SK-N-SH treated with all-trans-retinoic acid at 6 μM for 48 hours (cell line): ENCODE measurements at regions not wholly inside any gene's neighbourhood (a gene's known extent, or its start where the extent isn't known, plus 50 kb on each side); places are given as distances from the start of the nearest gene placed in this dataset.

Source experiments
- ATAC-seq: fragments of 200-7000 bp; cut with Tn5 transposase; 3 replicates; pipeline ENCODE4 v1.9.1; 2020; ENCODE audit warnings: mild to moderate bottlenecking, moderate library complexity
- ARNTL ChIP-seq: fragments of 450-650 bp; formaldehyde crosslinking; IDR thresholded peaks from 2 replicates; pipeline ENCODE4 v1.5.0; 2020; ENCODE audit warnings: low read depth, mild to moderate bottlenecking, moderate library complexity, borderline replicate concordance
- CSDC2 ChIP-seq: fragments of 250-450 bp; sonication (Bioruptor Pico); IDR thresholded peaks from 2 replicates; pipeline ENCODE4 v1.5.0; 2020; ENCODE audit warnings: mild to moderate bottlenecking, moderate library complexity
- ESRRG ChIP-seq: fragments of 250-450 bp; sonication (Bioruptor Pico); IDR thresholded peaks from 2 replicates; pipeline ENCODE4 v1.6.1; 2021; ENCODE audit warnings: mild to moderate bottlenecking
- GLIS3 ChIP-seq: fragments of 250-450 bp; sonication (Bioruptor Pico); IDR thresholded peaks from 2 replicates; pipeline ENCODE4 v1.5.0; 2020; ENCODE audit warnings: mild to moderate bottlenecking, moderate library complexity
- ISL1 ChIP-seq: fragments of 250-450 bp; sonication (Bioruptor Pico); IDR thresholded peaks from 2 replicates; pipeline ENCODE4 v2.1.2; 2022; ENCODE audit warnings: mild to moderate bottlenecking, moderate library complexity
- RARB ChIP-seq: fragments of 250-450 bp; sonication (Bioruptor Pico); IDR thresholded peaks from 2 replicates; pipeline ENCODE4 v1.8.0; 2021; ENCODE audit warnings: mild to moderate bottlenecking, moderate library complexity
- TCF4 ChIP-seq: fragments of 250-450 bp; sonication (Bioruptor Pico); IDR thresholded peaks from 2 replicates; pipeline ENCODE4 v1.8.0; 2021; ENCODE audit warnings: mild to moderate bottlenecking, moderate library complexity, borderline replicate concordance
- TOX ChIP-seq: fragments of 250-450 bp; sonication (Bioruptor Pico); IDR thresholded peaks from 2 replicates; pipeline ENCODE4 v1.8.0; 2021; ENCODE audit warnings: mild to moderate bottlenecking, moderate library complexity, borderline replicate concordance
- ZC3H10 ChIP-seq: fragments of 250-450 bp; sonication (Bioruptor Pico); IDR thresholded peaks from 2 replicates; pipeline ENCODE4 v1.5.1; 2021; ENCODE audit warnings: mild to moderate bottlenecking, moderate library complexity
- ZFP3 ChIP-seq: fragments of 250-450 bp; sonication (Bioruptor Pico); IDR thresholded peaks from 2 replicates; pipeline ENCODE4 v1.5.0; 2020; ENCODE audit warnings: mild to moderate bottlenecking, moderate library complexity
- ZFP30 ChIP-seq: fragments of 450-650 bp; formaldehyde crosslinking; IDR thresholded peaks from 2 replicates; pipeline ENCODE4 v1.5.0; 2022; ENCODE audit warnings: mild to moderate bottlenecking, moderate library complexity
- ZNF565 ChIP-seq: fragments of 450-650 bp; formaldehyde crosslinking; conservative IDR thresholded peaks from 2 replicates; pipeline ENCODE4 v1.5.0; 2020; ENCODE audit warnings: low read depth, mild to moderate bottlenecking, moderate library complexity
- ZNF70 ChIP-seq: fragments of 450-650 bp; formaldehyde crosslinking; IDR thresholded peaks from 2 replicates; pipeline ENCODE4 v1.5.0; 2020; ENCODE audit warnings: mild to moderate bottlenecking, moderate library complexity
- ZNF8 ChIP-seq: fragments of 450-650 bp; formaldehyde crosslinking; IDR thresholded peaks from 2 replicates; pipeline ENCODE4 v1.5.0; 2020; ENCODE audit warnings: mild to moderate bottlenecking, moderate library complexity
- TF ChIP-seq, protein P1 (sequence below): fragments of 250-450 bp; sonication (Bioruptor Pico); IDR thresholded peaks from 2 replicates; pipeline ENCODE4 v1.8.0; 2021; ENCODE audit warnings: low read depth, mild to moderate bottlenecking, moderate library complexity, borderline replicate concordance
- TF ChIP-seq, protein P2 (sequence below): fragments of 250-450 bp; sonication (Bioruptor Pico); IDR thresholded peaks from 2 replicates; pipeline ENCODE4 v1.5.1; 2020; ENCODE audit warnings: low read depth, mild to moderate bottlenecking, moderate library complexity
- TF ChIP-seq, protein P3 (sequence below): fragments of 250-450 bp; sonication (Bioruptor Pico); IDR thresholded peaks from 2 replicates; pipeline ENCODE4 v1.5.0; 2020; ENCODE audit warnings: mild to moderate bottlenecking, moderate library complexity
- TF ChIP-seq, protein P4 (sequence below): fragments of 250-450 bp; sonication (Bioruptor Pico); IDR thresholded peaks from 2 replicates; pipeline ENCODE4 v1.8.0; 2020; ENCODE audit warnings: mild to moderate bottlenecking, moderate library complexity, borderline replicate concordance

DNA sequence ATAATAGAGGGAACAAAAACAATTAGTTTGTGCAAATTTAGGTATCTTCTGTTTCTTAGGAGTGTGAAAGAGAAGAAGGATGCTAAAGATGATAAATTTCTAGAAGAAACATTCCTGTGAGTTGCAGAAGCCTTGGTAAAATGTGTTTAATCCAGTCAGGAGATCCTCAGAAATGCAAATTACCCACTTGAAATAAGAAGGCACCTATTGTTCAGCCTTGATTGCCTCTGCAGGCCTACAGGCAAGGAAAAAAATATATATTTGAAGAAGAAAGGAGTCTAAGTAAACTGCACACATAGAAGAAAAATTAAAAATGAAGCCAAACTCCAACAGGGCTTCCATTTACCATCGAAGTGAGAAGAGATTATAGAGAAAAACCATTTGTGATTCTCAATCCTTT lies 51.0 kb upstream of the LHX8 start:
- TF ChIP-seq ZFP3 (CRISPR knock-in tag) (no peak), RARB (CRISPR knock-in tag) (no peak), ZFP30 (no peak), ISL1 (CRISPR knock-in tag) (no peak), TCF4 (CRISPR knock-in tag) (no peak), ESRRG (CRISPR knock-in tag) (no peak), CSDC2 (CRISPR knock-in tag) (no peak), TOX (CRISPR knock-in tag) (no peak), GLIS3 (CRISPR knock-in tag) (no peak), ZNF565 (no peak), ARNTL (CRISPR knock-in tag) (no peak), ZNF8 (CRISPR knock-in tag) (no peak), ZNF70 (no peak)
- TF ChIP-seq, protein P1, sequence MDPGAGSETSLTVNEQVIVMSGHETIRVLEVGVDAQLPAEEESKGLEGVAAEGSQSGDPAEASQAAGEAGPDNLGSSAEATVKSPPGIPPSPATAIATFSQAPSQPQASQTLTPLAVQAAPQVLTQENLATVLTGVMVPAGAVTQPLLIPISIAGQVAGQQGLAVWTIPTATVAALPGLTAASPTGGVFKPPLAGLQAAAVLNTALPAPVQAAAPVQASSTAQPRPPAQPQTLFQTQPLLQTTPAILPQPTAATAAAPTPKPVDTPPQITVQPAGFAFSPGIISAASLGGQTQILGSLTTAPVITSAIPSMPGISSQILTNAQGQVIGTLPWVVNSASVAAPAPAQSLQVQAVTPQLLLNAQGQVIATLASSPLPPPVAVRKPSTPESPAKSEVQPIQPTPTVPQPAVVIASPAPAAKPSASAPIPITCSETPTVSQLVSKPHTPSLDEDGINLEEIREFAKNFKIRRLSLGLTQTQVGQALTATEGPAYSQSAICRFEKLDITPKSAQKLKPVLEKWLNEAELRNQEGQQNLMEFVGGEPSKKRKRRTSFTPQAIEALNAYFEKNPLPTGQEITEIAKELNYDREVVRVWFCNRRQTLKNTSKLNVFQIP (CRISPR knock-in tag), result no peak
- TF ChIP-seq, protein P2, sequence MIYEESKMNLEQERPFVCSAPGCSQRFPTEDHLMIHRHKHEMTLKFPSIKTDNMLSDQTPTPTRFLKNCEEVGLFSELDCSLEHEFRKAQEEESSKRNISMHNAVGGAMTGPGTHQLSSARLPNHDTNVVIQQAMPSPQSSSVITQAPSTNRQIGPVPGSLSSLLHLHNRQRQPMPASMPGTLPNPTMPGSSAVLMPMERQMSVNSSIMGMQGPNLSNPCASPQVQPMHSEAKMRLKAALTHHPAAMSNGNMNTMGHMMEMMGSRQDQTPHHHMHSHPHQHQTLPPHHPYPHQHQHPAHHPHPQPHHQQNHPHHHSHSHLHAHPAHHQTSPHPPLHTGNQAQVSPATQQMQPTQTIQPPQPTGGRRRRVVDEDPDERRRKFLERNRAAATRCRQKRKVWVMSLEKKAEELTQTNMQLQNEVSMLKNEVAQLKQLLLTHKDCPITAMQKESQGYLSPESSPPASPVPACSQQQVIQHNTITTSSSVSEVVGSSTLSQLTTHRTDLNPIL (CRISPR knock-in tag), result no peak
- TF ChIP-seq, protein P3, sequence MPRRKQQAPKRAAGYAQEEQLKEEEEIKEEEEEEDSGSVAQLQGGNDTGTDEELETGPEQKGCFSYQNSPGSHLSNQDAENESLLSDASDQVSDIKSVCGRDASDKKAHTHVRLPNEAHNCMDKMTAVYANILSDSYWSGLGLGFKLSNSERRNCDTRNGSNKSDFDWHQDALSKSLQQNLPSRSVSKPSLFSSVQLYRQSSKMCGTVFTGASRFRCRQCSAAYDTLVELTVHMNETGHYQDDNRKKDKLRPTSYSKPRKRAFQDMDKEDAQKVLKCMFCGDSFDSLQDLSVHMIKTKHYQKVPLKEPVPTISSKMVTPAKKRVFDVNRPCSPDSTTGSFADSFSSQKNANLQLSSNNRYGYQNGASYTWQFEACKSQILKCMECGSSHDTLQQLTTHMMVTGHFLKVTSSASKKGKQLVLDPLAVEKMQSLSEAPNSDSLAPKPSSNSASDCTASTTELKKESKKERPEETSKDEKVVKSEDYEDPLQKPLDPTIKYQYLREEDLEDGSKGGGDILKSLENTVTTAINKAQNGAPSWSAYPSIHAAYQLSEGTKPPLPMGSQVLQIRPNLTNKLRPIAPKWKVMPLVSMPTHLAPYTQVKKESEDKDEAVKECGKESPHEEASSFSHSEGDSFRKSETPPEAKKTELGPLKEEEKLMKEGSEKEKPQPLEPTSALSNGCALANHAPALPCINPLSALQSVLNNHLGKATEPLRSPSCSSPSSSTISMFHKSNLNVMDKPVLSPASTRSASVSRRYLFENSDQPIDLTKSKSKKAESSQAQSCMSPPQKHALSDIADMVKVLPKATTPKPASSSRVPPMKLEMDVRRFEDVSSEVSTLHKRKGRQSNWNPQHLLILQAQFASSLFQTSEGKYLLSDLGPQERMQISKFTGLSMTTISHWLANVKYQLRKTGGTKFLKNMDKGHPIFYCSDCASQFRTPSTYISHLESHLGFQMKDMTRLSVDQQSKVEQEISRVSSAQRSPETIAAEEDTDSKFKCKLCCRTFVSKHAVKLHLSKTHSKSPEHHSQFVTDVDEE (CRISPR knock-in tag), result no peak
- TF ChIP-seq, protein P4, sequence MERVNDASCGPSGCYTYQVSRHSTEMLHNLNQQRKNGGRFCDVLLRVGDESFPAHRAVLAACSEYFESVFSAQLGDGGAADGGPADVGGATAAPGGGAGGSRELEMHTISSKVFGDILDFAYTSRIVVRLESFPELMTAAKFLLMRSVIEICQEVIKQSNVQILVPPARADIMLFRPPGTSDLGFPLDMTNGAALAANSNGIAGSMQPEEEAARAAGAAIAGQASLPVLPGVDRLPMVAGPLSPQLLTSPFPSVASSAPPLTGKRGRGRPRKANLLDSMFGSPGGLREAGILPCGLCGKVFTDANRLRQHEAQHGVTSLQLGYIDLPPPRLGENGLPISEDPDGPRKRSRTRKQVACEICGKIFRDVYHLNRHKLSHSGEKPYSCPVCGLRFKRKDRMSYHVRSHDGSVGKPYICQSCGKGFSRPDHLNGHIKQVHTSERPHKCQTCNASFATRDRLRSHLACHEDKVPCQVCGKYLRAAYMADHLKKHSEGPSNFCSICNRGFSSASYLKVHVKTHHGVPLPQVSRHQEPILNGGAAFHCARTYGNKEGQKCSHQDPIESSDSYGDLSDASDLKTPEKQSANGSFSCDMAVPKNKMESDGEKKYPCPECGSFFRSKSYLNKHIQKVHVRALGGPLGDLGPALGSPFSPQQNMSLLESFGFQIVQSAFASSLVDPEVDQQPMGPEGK (CRISPR knock-in tag), result no peak
- ATAC-seq, result no peak

DNA sequence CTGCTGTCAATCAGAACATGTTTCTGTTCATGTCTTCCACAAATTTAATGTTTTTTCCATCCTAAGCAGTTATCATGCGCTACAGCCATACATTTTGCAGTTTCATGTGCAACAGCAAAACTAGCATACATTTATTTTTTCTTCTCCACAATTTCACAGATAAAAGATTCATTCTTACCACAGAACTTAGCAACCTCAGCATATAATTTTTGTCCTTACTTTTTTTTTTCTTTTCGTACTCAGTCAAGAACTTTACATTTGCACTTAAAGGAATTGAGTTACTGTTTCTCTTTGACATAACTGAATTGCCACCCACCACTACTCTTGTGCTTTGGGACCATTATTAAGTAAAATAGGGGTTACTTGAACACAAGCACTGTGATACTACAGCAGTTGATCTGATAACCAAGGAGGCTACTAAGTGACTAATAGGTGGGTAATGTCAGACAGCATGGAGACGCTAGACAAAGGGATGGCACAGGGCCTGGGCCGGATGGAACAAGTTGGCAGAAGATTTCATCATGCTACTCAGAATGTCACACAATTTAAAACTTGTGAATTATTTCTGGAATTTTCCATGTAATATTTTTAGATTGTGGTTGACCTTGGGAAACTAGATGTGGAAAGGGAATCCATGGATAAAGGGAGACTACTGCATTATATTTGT lies 50.2 kb upstream of the LHX8 start:
- TF ChIP-seq, protein P2 (CRISPR knock-in tag), result no peak
- no peak for TF ChIP-seq ESRRG (CRISPR knock-in tag)
- TF ChIP-seq TOX (CRISPR knock-in tag), result no peak
- no peak for TF ChIP-seq ZC3H10 (CRISPR knock-in tag)
- no peak for TF ChIP-seq ZNF8 (CRISPR knock-in tag)
- TF ChIP-seq ZNF565, result no peak
- TF ChIP-seq ISL1 (CRISPR knock-in tag), result peak; percentile 67
- TF ChIP-seq RARB (CRISPR knock-in tag), result no peak
- peak; percentile 98 for ATAC-seq
